GM19328 (cell line): ENCODE measurements at regions not wholly inside any gene's neighbourhood (a gene's known extent, or its start where the extent isn't known, plus 50 kb on each side); places are given as distances from the start of the nearest gene placed in this dataset.

Experiments
- ATAC-seq: cut with Tn5 transposase; IDR thresholded peaks from one replicate; pipeline ENCODE4 v1.9.1; 2021; ENCODE audit warnings: mild to moderate bottlenecking, moderate library complexity; ENCODE audit not compliant: unreplicated experiment

DNA sequence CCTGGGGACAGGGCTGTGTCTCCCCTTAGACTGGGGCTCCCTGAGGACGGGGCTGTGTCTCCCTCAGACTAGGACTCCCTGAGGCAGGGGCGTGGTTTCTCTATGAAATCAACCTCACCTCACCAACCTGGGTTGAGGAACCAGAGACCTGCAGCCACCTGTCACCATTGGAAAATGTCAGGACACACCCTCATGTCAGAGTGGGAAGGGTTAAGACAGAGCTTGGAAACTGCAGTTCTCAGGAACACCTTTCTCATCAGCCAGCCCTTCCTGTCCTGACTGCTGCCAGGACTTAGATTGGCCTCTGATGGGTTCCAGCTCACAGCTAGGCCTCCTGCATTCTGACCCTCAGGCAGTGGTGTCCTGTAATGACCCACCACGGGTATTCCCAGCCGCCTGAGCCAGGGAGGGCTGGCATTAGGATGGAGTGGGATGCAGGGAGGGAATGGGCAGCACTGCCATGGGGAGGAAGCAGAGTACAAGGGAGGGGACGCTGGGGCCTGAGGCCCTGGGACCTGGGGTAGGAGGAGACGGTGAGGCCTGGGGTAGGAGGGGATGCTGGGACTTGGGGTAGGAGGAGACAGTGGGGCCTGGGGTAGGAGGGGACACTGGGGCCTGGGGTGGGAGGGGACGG lies 76.3 kb downstream of the MRPL14 start:
- no peak for ATAC-seq

DNA sequence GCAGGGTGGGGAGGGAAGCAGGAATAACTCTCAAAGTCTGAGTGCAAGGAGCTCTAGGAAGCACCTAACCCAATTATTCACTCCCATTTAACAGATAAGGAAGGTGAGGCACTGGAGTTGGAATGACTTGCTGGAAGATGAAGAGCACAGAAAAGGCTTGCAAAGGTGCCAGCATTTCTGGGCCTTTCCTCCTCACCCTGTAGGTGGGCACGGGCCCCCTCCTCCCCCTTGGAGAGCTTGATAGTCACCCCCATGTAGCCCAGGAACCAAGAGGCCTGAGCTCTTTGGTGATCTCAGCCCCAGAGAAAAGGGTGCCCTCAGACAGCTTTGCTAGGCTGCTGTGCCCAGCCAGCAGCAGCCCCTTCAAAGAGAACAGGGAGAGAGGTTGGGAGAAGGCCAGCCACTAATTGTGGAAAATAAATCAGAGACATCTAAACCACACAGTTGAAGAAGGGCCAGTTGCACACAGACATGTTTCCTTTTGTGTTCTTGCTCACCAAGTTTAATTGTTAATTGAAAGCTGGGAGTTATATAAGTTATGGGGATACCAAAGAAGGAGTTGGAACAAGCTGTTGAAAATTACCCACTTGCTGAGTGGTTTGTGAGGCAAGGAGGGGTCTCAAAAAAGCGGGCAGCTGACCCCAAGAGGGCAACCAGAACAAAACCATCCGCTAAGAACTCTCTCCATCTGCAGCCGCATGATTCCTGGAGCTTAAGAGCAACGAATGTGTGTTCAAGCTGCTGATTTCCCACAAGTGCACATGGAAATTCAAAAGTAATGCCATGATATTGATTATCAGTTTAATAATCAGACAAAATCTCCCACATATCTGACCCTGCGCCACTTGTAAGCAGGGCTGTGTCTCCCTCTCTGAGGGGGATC lies 77.0 kb downstream of the MRPL14 start:
- ATAC-seq, result no peak

DNA sequence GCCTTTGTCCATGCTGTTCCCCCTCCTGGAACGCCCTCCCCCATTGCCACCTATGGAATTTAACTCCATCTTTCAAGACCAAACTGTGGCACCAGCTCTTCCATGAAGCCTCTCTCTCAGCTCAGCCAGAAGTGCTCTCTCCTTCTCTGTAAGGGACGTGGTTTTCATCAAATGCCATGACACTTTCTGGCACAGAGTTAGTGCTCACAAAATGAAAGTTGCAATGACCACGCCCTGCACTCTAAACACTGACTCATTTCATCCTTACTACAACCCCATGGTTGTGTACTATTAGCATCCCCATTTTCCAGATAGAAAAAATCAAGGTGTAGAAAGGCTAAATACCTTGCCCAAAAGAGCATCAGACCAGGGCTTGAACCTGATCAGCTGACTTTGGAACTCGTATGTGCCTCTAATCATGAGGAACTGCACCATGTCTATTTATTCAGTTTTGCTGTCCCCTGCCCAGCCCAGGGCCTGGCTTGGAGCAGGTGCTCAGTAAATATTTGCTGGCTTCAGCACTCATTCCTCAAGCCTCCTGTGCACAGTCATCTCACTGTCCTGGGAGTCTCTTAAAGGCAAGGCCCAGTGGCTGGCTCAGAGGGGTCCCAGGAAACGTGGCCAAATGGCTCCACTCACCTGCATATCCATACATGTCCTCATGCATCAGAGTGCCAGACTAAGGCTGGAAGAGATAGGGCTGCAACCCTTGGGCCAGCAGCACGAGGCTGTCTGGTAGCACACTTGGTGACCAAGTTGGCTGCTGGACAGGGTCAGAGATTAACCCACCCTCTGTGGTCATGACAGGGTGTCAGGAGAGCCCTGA lies 77.9 kb downstream of the MRPL14 start:
- no peak for ATAC-seq

DNA sequence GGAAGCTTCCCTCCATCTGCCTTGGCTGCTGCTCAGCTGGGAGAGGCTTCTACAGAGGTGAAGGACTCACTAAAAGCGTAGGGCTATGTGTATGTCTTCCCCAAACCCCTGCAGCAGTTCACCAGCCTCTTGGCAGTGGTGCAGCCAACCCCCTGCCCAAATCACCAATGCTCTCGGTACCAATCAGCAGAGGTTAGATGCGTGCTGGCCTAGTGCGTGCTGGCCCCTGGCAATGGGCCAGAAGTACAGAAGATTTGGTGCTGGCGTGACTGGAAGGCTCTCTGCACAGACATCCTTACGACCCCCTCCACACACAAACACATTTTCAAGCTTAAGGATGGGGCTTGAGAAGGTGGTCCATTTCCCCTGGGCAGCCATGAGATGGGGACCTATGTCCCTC lies 79.0 kb downstream of the MRPL14 start:
- ATAC-seq, result no peak

DNA sequence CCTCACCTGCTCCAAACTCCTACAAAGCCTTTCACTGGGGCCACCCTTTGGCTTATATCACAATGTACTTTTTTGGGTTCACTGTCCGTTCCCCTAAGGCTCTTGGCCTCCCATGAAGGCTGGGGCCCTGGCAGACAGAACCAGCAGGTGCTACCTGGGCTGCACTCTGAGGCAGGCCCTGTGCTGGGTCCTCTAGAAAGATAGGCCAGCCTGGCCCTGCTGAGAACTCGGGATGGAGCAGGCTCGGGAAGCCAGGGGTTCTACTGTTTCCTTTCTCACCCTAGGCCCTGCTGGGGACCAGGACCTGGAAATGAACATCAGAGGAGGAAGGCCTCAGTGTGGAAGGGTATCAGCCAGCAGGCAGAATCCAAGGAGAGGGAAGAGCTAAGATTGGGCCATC lies 79.5 kb downstream of the MRPL14 start:
- ATAC-seq, result no peak

DNA sequence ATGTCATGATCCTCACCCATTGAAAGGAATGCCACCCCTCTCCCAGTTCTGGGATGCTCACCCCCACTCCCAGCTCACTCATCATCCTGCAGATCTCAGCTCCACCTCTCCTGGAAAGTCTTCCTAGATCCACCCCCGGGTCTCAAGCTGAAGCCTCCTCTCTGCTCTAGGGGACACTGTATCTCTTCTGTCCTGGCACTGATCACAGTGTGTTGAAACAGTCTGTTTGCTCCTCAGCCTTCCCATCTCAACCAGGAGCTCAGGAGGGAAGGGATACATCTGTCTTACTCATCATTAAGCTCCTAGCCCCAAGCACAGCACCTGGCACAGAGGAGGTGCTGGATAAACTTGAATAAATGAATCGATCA lies 80.1 kb downstream of the MRPL14 start:
- no peak for ATAC-seq

DNA sequence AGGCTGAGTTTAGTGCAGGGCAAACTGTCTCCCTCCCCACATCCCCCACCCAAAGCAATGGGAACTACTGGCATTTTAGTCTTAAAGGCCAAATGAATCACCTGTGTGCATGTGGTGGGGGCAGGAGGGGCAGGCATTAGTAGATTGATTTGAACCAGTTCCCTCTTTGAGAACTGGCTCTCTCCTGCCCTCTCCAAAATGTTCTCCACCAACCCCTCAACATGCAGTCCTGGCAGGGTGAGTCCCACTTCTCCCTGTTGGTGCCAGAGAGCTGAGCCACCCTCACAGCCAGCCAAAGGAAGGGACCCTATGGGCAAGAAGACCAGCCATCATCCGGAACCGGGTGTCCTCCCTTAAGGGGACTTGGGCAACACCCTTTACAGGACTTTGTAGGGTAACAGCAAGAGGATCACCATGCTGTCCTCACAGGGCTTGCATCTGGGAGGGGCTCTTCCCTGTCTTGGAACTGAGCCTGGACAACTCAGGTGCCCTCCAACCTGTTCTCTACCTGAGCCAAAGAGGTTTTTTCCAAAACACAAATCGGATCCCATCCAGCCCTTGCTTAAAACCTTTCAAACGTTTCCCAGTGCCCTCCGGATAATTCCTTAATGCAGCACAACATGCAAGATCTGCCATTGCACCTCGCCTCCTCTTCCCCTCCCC lies 80.6 kb downstream of the MRPL14 start:
- no peak for ATAC-seq

DNA sequence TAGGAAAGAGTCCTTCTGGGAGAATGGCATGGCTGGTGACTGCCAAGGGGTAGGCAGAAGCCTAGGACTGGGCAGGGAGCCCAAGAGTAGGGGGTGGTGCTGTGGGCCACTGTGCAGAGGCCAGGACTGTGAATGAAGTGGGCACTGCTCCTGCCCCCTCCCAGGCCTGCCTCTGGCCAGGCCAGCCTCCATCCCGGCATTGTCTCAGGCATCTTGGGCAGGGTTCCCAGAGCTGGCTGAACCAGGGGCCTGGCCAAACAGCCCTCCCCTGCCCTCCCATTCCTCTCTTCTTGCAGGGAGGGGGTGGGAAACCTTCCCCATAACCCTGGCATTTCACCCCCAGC lies 81.6 kb downstream of the MRPL14 start:
- no peak for ATAC-seq

DNA sequence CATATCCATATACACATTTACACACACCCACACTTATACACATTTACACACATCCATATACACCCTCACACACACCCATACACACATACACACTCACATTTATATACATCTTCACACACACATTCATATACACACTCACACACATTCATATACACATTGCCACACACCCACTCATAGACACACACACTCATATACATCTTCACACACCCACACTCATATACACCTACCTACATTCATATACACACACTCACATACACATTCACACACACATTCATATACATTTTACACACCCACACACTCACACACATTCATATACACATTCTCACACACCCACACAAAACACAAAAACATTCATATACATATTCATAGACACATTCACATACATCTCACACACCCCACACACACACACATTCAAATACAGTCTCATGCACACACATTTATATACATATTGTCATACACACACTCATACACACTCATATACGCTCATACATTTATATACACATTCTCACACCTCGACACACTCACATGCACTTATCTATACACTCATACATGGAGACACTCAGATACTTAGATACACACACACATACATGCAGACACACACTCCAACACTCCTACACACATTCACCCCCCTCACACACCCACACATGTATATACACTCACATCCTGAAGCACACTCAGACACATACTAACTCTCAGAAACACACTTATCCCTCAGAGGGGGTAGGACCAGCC lies 82.1 kb downstream of the MRPL14 start:
- ATAC-seq, result no peak

DNA sequence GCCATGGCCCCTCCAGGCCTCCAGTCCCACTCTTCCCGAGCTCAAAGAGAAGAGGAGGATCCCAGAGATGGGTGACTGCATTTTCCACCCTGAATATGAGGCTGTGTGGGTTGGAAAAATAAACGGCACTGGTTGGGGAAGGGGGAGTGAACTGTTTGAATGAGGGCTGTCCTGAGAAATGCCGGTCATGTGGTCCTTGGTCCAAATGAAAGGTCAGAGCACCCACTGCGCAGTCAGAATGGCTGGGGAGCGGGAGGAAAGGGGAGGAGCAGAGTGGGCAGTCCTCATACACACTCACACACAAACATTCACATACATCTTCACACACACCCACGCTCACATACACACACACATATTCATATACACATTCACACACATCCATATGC lies 83.1 kb downstream of the MRPL14 start:
- ATAC-seq, result no peak

DNA sequence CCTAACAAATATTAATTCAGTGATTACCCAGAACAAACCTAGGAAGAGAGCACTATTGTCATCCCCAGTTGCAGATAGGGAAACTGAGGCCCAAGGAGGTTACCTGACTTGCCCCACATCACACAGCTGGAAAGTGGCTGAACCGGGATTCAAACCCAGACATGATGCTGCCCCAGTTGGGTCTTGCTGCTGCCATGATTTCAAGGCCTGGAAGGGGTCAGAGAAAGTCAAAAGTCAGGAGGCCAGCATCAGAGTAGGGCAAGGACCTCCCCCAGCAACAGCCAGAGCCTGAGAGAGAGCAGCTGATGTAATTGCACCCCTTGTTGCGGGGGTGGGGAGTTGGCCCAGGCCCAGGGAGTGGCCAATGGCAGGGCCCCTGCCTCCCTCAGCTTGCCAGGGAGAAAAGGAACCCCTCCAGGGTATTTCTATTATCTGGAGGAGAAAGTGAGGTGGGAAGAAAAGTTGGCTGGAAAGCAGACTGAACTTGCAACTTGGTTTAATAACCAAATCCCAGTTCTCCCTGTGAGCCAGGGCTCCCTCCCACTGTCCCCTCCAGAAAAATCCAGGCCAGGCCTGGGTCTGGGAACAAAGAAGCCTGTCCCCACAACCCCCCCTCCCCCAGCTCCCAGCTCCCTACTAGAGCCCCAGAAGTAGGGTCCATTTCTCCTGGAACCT lies 83.6 kb downstream of the MRPL14 start:
- no peak for ATAC-seq

DNA sequence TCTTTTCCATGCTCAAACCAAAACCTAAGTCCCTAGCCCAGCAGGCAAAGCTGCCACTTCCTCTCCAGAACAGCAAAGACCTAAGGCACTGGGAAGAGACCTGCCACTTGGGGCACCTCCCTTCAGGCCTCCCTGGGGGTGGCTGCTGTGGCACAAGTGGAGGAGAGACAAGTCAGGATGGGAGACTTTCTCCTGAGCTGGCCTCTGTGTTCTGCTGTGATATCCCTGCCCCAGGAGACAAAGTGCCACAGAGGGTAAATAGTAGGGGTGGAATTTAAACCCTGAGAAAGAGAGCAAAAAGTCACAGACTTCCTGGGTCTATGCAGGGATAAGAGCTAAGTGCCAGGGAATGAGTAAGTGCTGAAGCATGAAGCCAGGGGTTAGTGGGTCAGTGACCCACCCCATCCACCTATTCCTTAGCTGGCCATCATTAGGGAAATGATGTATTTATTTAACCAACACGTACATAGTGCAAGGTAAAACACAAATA lies 84.2 kb downstream of the MRPL14 start:
- no peak for ATAC-seq

DNA sequence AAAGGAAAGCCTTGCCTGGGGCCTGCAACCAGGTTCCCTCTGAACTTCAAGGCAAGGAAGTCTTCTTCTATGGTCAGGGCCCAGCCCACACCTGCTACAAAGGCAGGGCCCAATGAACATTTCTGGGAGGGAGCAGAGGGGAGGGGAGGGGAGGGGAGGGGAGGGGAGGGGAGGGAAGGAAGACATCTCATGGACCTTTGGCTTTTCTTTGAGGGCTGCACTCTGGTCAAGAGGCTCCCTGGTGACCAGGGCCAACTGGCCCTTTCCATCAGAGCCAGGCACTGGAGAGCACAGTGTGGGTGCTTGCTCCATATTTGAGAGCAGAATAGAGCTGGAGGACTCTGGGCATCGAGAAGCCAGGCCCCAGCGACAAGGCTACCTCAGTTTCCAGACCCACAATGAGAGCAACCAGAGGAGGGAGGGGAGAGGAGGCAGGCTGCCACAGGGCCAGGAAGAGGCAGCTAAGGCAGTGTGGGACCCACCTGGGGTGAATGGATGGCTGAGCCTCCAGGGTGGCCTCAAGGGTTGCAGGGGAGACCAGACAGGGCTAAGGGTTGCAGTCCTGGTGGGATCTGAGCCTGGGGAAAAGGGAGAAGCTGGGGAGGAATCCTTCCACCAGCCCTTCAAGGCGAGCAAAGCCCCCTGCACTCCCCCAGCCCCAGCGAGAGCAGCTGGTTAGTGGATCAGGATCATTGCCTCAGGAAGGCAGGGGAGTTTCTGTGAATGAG lies 84.8 kb downstream of the MRPL14 start:
- no peak for ATAC-seq

DNA sequence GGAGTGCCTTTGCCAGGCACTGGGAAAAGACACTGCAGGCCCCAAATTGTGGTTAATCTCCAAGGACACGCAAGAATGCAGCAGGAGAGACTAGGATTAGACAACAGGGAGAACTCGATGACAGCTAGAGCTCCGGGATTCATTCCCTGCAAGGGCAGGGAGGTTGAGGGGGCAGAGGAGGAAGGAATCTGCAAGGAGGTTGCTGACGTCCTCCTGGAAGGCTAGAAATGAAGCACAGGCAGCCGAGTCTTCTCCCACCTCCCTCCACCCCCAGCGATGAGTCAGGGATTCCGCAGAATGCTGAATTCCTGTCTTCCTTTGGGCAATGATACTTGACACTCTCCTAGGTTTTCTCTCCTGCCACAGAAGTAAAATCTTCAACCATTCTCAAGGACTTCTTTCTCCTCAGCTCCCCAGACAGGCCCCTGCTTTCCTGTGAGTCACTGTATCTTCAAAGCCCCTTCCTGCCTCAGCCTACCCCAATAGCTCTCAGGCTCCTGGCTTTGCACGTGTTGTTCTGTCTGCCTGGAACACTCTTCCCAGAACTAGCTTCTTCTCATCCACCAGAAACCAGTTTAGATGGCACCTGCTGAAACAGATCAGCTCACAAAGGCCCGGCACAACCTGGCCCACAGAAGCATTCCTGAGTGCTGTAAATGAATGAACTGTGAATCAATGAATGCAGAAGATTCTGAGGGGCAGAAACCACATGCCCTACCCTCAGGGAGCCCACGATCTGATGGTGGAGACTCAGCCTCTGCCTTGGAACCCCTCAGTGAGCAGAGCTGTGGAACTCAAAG lies 85.6 kb downstream of the MRPL14 start:
- no peak for ATAC-seq

DNA sequence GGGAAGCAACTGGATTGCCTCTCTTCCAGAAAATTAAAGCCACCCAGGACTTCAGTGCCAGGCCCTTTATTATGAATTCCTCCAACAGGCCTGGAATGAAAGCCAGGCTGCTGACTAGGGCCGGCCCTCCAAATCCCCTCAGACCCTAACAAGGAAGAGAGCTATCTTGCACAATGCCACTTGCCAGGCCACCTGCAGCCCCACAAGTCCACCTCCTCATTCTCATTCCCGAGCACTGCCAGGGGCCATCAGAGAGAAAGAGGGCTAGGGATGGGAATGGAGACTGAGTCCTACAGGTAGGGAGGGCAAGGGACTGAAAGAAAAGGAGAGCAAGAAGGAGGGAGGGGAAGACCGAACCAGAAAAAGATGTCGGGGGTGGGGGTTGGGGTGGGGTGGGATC lies 86.5 kb downstream of the MRPL14 start:
- ATAC-seq, result no peak

DNA sequence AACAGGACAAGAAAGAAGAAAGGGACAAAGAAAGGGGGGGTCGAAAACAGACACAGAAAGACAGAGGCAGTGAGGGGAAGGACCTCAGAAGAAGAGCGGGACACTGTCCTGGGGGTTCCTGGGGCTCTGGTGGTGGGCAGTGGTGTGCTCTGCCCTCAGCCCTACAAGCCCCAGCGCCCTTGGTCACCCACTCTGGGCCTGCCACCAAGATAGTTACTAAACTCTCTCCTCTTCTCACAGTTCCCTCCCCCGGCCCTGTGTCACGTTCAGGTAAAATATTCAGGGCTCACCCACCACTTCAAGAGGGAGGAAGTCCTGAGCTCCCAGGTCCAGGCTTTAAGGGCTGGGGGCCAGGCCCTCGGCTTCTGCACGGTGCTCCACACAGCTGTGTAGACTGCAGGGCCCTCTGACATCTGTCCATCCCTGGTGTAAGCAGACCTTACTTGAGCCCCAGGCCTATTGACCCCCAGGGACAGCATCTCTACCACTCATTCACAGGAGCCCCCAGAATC lies 87.4 kb downstream of the MRPL14 start:
- no peak for ATAC-seq

DNA sequence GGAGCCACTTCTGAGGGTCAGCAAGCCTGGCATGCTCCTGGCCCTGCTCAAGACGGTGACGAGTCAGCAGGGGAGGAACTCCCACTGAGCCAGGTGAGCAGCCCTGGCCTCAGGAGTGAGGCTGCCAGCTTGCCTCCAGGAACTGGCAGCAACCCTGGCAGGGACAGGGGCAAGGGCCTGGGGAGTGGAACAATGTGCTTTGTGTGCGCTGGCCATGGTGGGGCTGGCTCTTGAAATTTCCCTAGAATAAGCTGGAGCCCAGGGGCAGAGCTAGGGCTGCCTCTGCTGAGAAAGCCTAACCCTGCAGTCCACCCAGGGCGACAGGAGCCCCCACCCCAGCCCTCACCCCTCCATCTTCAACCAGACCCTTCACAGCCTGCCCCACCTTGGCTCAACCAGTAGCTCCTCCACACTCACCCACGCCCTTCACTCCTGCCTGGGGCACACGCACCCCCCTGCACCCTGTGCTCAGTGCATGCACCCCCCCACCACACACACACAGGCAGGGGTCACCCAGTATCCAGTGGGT lies 88.0 kb downstream of the MRPL14 start:
- no peak for ATAC-seq

DNA sequence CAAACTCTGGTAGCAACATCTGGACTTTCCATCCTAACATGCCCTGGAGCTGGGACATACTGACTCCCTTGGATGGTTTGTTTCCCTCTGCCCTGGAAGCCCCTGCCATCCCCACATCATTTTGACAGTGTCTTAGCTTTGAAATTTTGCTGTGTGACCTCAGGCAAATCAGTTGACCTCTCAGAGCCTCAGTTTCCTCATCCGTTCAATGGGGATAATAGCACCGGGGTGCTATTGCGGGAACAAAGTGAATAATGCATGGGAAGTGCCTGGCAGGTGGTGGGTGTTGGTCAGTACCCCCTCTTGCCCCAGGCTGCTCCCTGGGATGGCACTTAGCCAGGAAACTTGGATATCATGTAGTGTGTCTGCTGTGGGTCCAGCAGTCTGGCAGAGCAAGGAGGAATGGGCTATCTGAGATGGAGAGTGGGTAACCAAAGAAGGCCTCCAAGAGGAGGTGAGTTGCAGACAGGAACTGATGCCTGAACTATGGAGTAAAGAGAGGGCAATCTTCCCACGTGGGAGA lies 88.6 kb downstream of the MRPL14 start:
- ATAC-seq, result no peak
